Neural crest cell (in vitro differentiated cells): ENCODE measurements at regions not wholly inside any gene's neighbourhood (a gene's known extent, or its start where the extent isn't known, plus 50 kb on each side); places are given as distances from the start of the nearest gene placed in this dataset.

Experiments
- DNase-seq: peaks from one replicate; pipeline ENCODE4 v3.0.0; 2021; ENCODE audit warnings: low read depth, mixed read lengths, low spot score
- H3K27ac Mint-ChIP-seq: one replicate; pipeline ENCODE4 v1.8.0; 2021; ENCODE audit warnings: mild to moderate bottlenecking, mixed read lengths; ENCODE audit not compliant: unreplicated experiment
- H3K27me3 Mint-ChIP-seq: 2 replicates; pipeline ENCODE4 v1.8.0; 2021; ENCODE audit warnings: low read depth, mild to moderate bottlenecking, mixed read lengths
- H3K36me3 Mint-ChIP-seq: 2 replicates; pipeline ENCODE4 v1.8.0; 2021; ENCODE audit warnings: low read depth, mild to moderate bottlenecking, mixed read lengths
- H3K4me1 Mint-ChIP-seq: 2 replicates; pipeline ENCODE4 v1.8.0; 2021; ENCODE audit warnings: mixed read lengths
- H3K4me3 Mint-ChIP-seq: one replicate; pipeline ENCODE4 v1.8.0; 2021; ENCODE audit warnings: mild to moderate bottlenecking, mixed read lengths
- H3K9me3 Mint-ChIP-seq: 2 replicates; pipeline ENCODE4 v1.8.0; 2021; ENCODE audit warnings: mixed read lengths
- TF ChIP-seq, protein P1 (sequence below): fragments of 200-600 bp; sonication (generic); conservative IDR thresholded peaks from 2 replicates; pipeline ENCODE4 v1.5.0; 2021; ENCODE audit warnings: antibody characterized with exemption, mild to moderate bottlenecking

DNA sequence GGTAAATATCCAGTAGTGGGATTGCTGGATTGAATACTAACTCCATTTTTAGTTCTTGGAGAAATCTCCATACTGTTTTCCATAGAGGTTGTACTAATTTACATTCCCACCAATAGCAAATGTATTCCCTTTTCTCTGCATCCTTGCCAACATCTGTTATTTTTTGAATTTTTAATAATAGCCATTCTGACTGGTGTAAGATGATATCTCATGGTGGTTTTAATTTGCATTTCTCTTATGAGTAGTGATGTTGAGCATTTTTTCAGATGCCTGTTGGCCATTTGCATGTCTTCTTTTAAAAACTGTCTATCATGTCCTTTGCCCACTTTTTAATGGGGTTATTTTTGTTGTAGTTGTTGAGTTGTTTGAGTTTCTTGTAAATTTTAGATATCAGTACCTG lies 253.2 kb downstream of the HAO1 start:
- no peak overlapping the region for H3K27ac Mint-ChIP-seq
- peaks cover 6% of the 10 kb centered on the region for H3K27me3 Mint-ChIP-seq
- no peaks in the 10 kb centered on the region for H3K36me3 Mint-ChIP-seq
- H3K4me1 Mint-ChIP-seq = no peaks in the 10 kb centered on the region
- TF ChIP-seq, protein P1, sequence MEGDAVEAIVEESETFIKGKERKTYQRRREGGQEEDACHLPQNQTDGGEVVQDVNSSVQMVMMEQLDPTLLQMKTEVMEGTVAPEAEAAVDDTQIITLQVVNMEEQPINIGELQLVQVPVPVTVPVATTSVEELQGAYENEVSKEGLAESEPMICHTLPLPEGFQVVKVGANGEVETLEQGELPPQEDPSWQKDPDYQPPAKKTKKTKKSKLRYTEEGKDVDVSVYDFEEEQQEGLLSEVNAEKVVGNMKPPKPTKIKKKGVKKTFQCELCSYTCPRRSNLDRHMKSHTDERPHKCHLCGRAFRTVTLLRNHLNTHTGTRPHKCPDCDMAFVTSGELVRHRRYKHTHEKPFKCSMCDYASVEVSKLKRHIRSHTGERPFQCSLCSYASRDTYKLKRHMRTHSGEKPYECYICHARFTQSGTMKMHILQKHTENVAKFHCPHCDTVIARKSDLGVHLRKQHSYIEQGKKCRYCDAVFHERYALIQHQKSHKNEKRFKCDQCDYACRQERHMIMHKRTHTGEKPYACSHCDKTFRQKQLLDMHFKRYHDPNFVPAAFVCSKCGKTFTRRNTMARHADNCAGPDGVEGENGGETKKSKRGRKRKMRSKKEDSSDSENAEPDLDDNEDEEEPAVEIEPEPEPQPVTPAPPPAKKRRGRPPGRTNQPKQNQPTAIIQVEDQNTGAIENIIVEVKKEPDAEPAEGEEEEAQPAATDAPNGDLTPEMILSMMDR = no peak
- H3K9me3 Mint-ChIP-seq = peaks cover 2% of the 10 kb centered on the region
- no peak for DNase-seq
- H3K4me3 Mint-ChIP-seq = no peak overlapping the region

DNA sequence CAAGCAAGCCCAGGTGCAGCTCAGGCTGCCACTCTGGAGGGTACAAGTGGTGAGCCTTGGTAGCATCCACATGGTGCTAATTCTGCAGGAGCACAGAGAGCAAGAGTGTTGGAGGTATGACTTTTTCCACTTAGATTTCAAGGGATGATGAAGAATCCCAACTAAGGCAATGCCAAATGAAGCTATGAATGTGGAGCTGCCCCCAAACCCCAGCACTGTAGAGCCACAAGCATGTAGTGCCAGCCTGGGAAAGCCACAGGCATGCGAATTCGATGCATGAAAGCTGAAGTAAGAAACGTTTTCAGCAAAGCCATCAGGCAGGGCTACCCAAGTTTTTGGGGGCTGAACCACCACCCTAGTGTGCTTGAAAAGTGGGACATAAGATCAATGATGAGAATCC lies 251.1 kb downstream of the HAO1 start:
- Mint-ChIP-seq H3K36me3 (no peaks in the 10 kb centered on the region), H3K27ac (no peak overlapping the region), H3K4me1 (no peaks in the 10 kb centered on the region), H3K9me3 (peaks cover 2% of the 10 kb centered on the region), H3K27me3 (peaks cover 10% of the 10 kb centered on the region), H3K4me3 (no peak overlapping the region)
- TF ChIP-seq, protein P1 = no peak
- no peak for DNase-seq

DNA sequence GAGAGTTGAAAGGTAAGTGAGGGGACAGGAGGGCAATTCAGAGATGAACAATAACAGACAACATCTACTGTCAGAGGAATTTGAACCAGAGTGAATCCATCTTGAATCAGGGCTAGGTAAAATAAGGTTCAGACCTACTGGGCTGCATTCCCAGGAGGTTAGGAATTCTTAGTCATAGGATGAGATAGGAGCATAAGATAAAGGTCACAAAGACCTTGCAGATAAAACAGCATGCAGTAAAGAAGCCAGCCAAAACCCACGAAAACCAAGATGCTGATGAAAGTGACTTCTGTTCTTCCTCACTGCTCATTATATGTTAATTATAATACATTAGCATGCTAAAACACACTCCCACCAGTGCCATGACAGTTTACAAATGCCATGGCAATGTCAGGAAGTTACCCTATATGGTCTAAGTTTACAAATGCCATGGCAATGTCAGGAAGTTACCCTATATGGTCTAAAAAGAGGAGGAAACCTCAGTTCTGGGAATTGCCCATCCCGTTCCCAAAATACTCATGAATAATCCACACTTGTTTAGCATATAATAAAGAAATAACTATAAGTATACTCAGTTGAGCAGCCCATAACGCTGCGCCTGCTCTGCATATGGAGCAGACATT lies 248.5 kb downstream of the HAO1 start:
- Mint-ChIP-seq H3K4me1 (no peaks in the 10 kb centered on the region), H3K4me3 (no peak overlapping the region), H3K36me3 (no peaks in the 10 kb centered on the region), H3K27ac (no peak overlapping the region), H3K9me3 (no peaks in the 10 kb centered on the region), H3K27me3 (peaks cover 10% of the 10 kb centered on the region)
- TF ChIP-seq, protein P1 = no peak
- DNase-seq = no peak

DNA sequence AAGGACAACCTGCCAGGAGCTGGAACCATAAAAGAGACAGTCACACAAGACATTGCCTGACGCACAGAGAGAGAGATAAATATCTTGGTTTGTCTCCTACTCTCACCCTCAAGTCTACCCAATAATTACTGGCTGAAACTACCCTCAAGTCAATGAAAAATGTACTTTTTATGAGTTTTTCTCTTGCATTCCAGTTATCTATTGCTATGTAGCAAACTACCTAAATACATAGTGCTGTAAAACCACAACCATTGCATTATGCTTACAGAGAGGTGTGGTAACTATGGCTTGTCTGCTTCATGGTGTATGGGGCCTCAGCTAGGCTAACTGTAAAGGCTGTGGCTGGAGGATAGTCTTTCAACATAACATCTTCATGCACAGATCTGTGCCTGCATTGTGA lies 247.8 kb downstream of the HAO1 start:
- no peaks in the 10 kb centered on the region for H3K4me1 Mint-ChIP-seq
- no peak overlapping the region for H3K4me3 Mint-ChIP-seq
- no peak overlapping the region for H3K27ac Mint-ChIP-seq
- H3K36me3 Mint-ChIP-seq = no peaks in the 10 kb centered on the region
- peaks cover 10% of the 10 kb centered on the region for H3K27me3 Mint-ChIP-seq
- H3K9me3 Mint-ChIP-seq = no peaks in the 10 kb centered on the region
- DNase-seq = no peak
- TF ChIP-seq, protein P1 = no peak

DNA sequence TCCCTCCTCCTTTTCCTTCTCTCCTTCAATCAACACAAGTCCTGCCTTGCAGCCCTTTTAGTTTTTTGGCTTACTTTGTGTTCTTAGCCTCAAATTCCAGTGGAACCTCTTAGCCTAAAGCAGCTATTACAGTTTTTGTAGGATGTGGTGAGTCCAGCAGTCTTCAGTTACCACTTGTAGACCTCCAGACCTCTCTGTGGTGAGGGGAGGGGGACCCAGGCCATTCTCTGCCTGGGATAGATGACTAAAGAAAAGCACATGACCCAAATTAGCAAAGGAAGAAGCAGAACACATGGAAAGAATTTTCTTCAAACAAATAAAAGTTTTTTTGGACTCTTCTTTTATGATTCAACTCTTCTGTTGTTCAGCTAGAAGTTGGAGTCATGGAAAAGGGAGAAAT lies 246.5 kb downstream of the HAO1 start:
- Mint-ChIP-seq H3K4me3 (no peak overlapping the region), H3K27ac (no peak overlapping the region), H3K27me3 (peaks cover 10% of the 10 kb centered on the region), H3K9me3 (no peaks in the 10 kb centered on the region), H3K4me1 (no peaks in the 10 kb centered on the region), H3K36me3 (no peaks in the 10 kb centered on the region)
- TF ChIP-seq, protein P1 = no peak
- DNase-seq = no peak
